Mucosa of descending colon (tissue), 3 donors: ENCODE measurements at regions not wholly inside any gene's neighbourhood (a gene's known extent, or its start where the extent isn't known, plus 50 kb on each side); places are given as distances from the start of the nearest gene placed in this dataset.

Source experiments
- ATAC-seq: fragments of 200-7000 bp; cut with Tn5 transposase; one replicate; pipeline ENCODE4 v1.9.1; 2020; ENCODE audit warnings: mild to moderate bottlenecking, moderate library complexity
- DNase-seq, 3 donors: peaks; one replicate each; pipeline ENCODE4 v3.0.0-alpha.2; 2020
- H3K36me3 ChIP-seq: fragments of 200-600 bp; one replicate; pipeline ENCODE4 v1.8.0; 2021; ENCODE audit warnings: low read depth, mild to moderate bottlenecking
- H3K4me1 ChIP-seq: fragments of 200-600 bp; one replicate; pipeline ENCODE4 v1.8.0; 2021; ENCODE audit warnings: low read depth, mild to moderate bottlenecking
- H3K4me3 ChIP-seq: fragments of 200-600 bp; one replicate; pipeline ENCODE4 v1.8.0; 2021; ENCODE audit warnings: mild to moderate bottlenecking
- H3K9me3 ChIP-seq: fragments of 200-600 bp; one replicate; pipeline ENCODE4 v1.8.0; 2021; ENCODE audit warnings: mild to moderate bottlenecking
- CTCF ChIP-seq: fragments of 200-600 bp; IDR thresholded peaks from one replicate; pipeline ENCODE4 v1.8.0; 2022; ENCODE audit warnings: antibody characterized with exemption, mild to moderate bottlenecking
- intact Hi-C, 2 donors: fragments of 100-400 bp; cut with DNase I in 1 of 2; cut with micrococcal nuclease in 1 of 2; formaldehyde crosslinking; loops; one replicate each; pipeline versions ENCODE4 v1.11.0 to v1.11.1; 2022; cut with DNase I, micrococcal nuclease
- donor health status: DM: no; HTN: no; CAD: no; lungs with moderate emphysema.
- donor health status: DM: no; HTN: no; CAD: no.
- donor health status: DM: no; HTN: yes; CAD: no.

DNA sequence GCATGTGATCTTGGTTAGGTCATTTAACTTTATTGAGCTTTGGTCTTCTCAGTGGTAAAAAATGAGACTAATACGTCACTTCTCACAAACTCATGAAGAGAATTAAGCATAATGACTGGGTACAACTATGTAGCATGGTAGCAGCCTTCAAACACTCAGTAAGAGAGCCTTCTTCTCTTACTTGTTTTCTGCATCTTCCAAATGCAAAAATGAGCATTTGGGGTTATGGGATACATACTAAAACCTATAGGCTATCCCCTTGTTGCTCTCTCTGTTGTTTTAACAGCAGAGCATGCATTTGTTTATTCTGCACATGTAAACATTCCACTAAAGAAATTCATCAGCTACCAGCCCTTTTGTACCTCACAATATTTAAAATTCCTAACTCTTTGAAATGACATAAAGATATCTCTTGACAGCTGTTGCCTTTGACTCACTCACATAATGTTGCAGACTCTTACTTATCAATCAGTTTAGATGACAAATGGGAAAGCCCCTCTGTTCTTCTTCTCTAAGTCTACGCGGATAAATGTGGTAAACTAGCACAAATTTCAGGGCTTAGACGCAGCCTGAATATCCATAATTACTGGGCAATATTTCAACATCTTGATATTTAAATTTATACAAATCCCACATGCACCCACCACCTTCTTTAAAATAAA lies 327.3 kb upstream of the SATB1 start:
- Histone ChIP-seq H3K36me3 (no peaks in the 10 kb centered on the region), H3K4me3 (no peak overlapping the region), H3K9me3 (no peaks in the 10 kb centered on the region), H3K4me1 (peaks cover 3% of the 10 kb centered on the region)
- ATAC-seq (no peak), DNase-seq (no peak)
- TF ChIP-seq CTCF = no peak
- intact Hi-C loops = no loop called here

- Histone ChIP-seq H3K36me3 (no peaks in the 10 kb centered on the region), H3K9me3 (no peaks in the 10 kb centered on the region), H3K4me3 (no peak overlapping the region), H3K4me1 (no peaks in the 10 kb centered on the region)
- DNase-seq (no peak), ATAC-seq (no peak)
- intact Hi-C loops = no loop called here
- TF ChIP-seq CTCF = no peak
These were observed 326.4 kb upstream of the SATB1 start for GRCh38 chr3:18751514-18751913.

DNA sequence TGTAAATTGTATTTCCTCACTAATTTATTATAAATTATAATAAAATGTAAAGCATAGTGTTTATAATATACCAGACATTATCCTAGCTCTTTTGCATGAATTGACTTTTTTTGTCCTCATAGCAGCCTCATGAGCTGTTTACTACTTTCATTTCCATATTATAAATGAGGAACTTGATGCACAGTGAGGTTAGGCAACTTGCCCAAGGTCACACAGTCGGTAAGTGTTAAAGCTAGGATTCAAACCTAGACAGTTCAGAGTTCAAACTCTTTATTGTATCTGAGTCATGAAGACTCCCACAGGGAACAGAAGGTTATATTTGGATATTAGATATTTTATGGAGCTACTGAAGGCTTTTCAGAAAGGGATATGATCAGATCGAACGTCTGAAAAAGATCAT lies 322.2 kb upstream of the SATB1 start:
- intact Hi-C loops = no loop called here
- TF ChIP-seq CTCF = no peak
- Histone ChIP-seq H3K36me3 (no peaks in the 10 kb centered on the region), H3K4me3 (no peak overlapping the region), H3K4me1 (no peaks in the 10 kb centered on the region), H3K9me3 (no peaks in the 10 kb centered on the region)
- DNase-seq = peak in 1 of 3 donors; percentile 46
- ATAC-seq = peak; percentile 92

GRCh38 chr3:18745472-18745871 lies 320.3 kb upstream of the SATB1 start:
- intact Hi-C loops = no loop called here

DNA sequence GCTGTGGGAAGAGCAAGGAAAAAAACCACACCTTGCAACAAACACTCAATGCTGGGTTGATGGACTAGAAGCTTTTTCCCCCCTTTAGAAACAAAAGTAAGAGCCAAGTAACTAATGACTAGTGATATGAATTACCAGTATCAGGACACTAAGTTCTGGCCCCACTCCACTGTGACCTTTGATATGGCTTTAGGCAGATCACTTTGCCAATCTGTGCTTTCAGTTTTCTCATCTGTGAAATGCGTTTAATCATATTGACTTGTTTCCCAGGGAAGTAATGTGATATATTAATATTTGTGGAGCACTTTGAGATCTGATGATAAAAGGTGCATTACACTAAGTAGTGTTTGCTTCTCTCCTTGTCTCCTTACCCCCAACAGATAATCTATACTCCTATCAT lies 319.3 kb upstream of the SATB1 start:
- TF ChIP-seq CTCF = no peak
- no peak for DNase-seq
- intact Hi-C loops = no loop called here
- ATAC-seq = no peak
- H3K9me3 ChIP-seq = no peaks in the 10 kb centered on the region
- no peak overlapping the region for H3K4me3 ChIP-seq
- H3K4me1 ChIP-seq = no peaks in the 10 kb centered on the region
- no peaks in the 10 kb centered on the region for H3K36me3 ChIP-seq

More at GRCh38 chr3:18745472-18745871, 320.3 kb upstream of the SATB1 start:
- TF ChIP-seq CTCF = no peak
- Histone ChIP-seq H3K9me3 (no peaks in the 10 kb centered on the region), H3K36me3 (no peaks in the 10 kb centered on the region), H3K4me3 (no peak overlapping the region), H3K4me1 (no peaks in the 10 kb centered on the region)
- peak in 1 of 3 donors; percentile 11 for DNase-seq
- ATAC-seq = peak; percentile 40

- Histone ChIP-seq H3K9me3 (no peaks in the 10 kb centered on the region), H3K4me1 (no peaks in the 10 kb centered on the region), H3K36me3 (no peaks in the 10 kb centered on the region), H3K4me3 (no peak overlapping the region)
- ATAC-seq (no peak), DNase-seq (no peak)
- no peak for TF ChIP-seq CTCF
- intact Hi-C loops = no loop called here
These were observed 318.6 kb upstream of the SATB1 start for GRCh38 chr3:18743761-18744160.
